K562 (cell line): ENCODE measurements at regions not wholly inside any gene's neighbourhood (a gene's known extent, or its start where the extent isn't known, plus 50 kb on each side); places are given as distances from the start of the nearest gene placed in this dataset.

Experiments
- CHD4 ChIP-seq: fragments of 200-600 bp; sonication (generic); IDR thresholded peaks from 3 replicates; pipeline ENCODE4 v1.6.1; 2012; ENCODE audit warnings: low read depth, mild to moderate bottlenecking, mixed read lengths, low read length, inconsistent platforms; ENCODE audit not compliant: insufficient read depth, insufficient replicate concordance, poor library complexity, severe bottlenecking
- GABPA ChIP-seq: fragments of 200-800 bp; sonication (Bioruptor generic); conservative IDR thresholded peaks from 2 replicates; pipeline ENCODE4 v1.6.1; 2016; ENCODE audit warnings: low read depth, missing genetic modification characterization, missing compliant biosample characterization
- HDAC2 ChIP-seq: fragments of 450-650 bp; IDR thresholded peaks from 2 replicates; pipeline ENCODE4 v1.6.1; 2016; ENCODE audit warnings: mild to moderate bottlenecking
- MIER1 ChIP-seq: fragments of 450-650 bp; IDR thresholded peaks from 2 replicates; pipeline ENCODE4 v1.6.1; 2016; ENCODE audit warnings: antibody characterized with exemption, mild to moderate bottlenecking, low read depth
- MXI1 ChIP-seq: IDR thresholded peaks from 2 replicates; pipeline ENCODE4 v1.6.1; 2011; ENCODE audit warnings: low read depth, mild to moderate bottlenecking, improper control_type of control experiment, low read length
- POLR2AphosphoS5 ChIP-seq: IDR thresholded peaks from 2 replicates; pipeline ENCODE4 v1.6.1; 2011; ENCODE audit warnings: mild to moderate bottlenecking, low read depth, low read length, moderate library complexity; ENCODE audit not compliant: control insufficient read depth, insufficient read depth
- TF ChIP-seq, protein P1 (sequence below): fragments of 250-450 bp; sonication (Bioruptor Pico); IDR thresholded peaks from 2 replicates; pipeline ENCODE4 v1.4.0; 2020; ENCODE audit warnings: mild to moderate bottlenecking

DNA sequence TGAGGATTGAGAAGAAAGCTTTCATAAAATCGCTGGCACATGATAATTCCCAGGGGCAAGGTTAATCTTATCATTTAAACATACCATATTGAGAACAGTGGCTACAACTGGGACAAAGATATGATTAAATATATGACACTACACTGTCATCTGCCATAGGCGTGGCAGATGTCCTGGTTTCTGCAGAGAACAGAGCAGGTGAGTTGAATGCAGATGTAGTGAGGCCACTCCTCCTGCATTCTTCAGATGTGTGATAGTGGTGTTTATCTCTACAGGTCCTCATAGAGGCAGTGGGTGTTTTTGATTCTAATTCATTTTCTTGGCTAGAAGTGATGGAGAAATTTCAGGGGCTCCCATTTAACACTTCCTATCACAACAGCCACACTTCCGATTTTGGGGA, 237.0 kb upstream of the CDH9 start:
- TF ChIP-seq MXI1 (no peak), HDAC2 (no peak), MIER1 (no peak), GABPA (tag) (no peak), POLR2AphosphoS5 (no peak), CHD4 (no peak)
- TF ChIP-seq, protein P1, sequence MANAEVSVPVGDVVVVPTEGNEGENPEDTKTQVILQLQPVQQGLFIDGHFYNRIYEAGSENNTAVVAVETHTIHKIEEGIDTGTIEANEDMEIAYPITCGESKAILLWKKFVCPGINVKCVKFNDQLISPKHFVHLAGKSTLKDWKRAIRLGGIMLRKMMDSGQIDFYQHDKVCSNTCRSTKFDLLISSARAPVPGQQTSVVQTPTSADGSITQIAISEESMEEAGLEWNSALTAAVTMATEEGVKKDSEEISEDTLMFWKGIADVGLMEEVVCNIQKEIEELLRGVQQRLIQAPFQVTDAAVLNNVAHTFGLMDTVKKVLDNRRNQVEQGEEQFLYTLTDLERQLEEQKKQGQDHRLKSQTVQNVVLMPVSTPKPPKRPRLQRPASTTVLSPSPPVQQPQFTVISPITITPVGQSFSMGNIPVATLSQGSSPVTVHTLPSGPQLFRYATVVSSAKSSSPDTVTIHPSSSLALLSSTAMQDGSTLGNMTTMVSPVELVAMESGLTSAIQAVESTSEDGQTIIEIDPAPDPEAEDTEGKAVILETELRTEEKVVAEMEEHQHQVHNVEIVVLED (CRISPR knock-in tag), result no peak
